ENCODE measurements at regions not wholly inside any gene's neighbourhood (a gene's known extent, or its start where the extent isn't known, plus 50 kb on each side); places are given as distances from the start of the nearest gene placed in this dataset.

- TF ChIP-seq BCL11B (tag by site-specific recombination; IDR thresholded peaks at IDR 0.05; ENCODE audit: low read depth) (no peak), ZNF24 (tag by site-specific recombination; IDR thresholded peaks at IDR 0.05) (no peak), CTCF (tag by site-specific recombination; IDR thresholded peaks at IDR 0.05) (no peak), MZF1 (tag by site-specific recombination; IDR thresholded peaks at IDR 0.05; ENCODE audit: borderline replicate concordance) (no peak), ZNF302 (tag by site-specific recombination; IDR thresholded peaks at IDR 0.05; ENCODE audit: low read depth) (no peak), PATZ1 (tag by site-specific recombination; IDR thresholded peaks at IDR 0.05) (no peak)
Observed at GRCh38 chr6:66186756-66187155, 479.7 kb upstream of the EYS start.

Measured in HEK293 (cell line).